ENCODE measurements at regions not wholly inside any gene's neighbourhood (a gene's known extent, or its start where the extent isn't known, plus 50 kb on each side); places are given as distances from the start of the nearest gene placed in this dataset.

- Histone ChIP-seq H3K4me1 (ENCODE audit: control insufficient read depth, insufficient read depth, low read length) (no peaks in the 10 kb centered on the region), H3K4me3 (ENCODE audit: low read depth in 2 of 2, low read length in 2 of 2) (no peak overlapping the region), H3K27me3 (ENCODE audit: control insufficient read depth, insufficient read depth, low read length) (no peaks in the 10 kb centered on the region), H3K9me3 (ENCODE audit: control insufficient read depth, insufficient read depth, low read depth, low read length) (no peaks in the 10 kb centered on the region), H3K27ac (ENCODE audit: low read length) (no peak overlapping the region), H3K36me3 (ENCODE audit: control insufficient read depth, insufficient read depth, low read length) (no peaks in the 10 kb centered on the region)
- ChIA-PET CTCF (no interaction called here), POLR2A (interaction anchor here (0.6 kb wide), 1 partner anchor 603 kb away, joined by 4 read pairs; no protein-coding TSS in a partner anchor)
- BruUV-seq (replicated peaks): no TSS peak
- DNase-seq (ENCODE audit: low read depth, low spot score): peak; percentile 17
- ATAC-seq: peak; percentile 73
- in situ Hi-C loops (cut with HindIII; ENCODE audit: low pct_unique_long_range_greater_than_20kb, low sequenced_read_pairs): no loop called here
- TF ChIP-seq SIN3A (IDR thresholded peaks at IDR 0.05; ENCODE audit: borderline replicate concordance, insufficient read depth, low read depth, low read length) (no peak), CTCF (IDR thresholded peaks at IDR 0.05) (peak; percentile 63), REST (IDR thresholded peaks at IDR 0.05; ENCODE audit: insufficient read depth in 1 of 2, low read depth in 2 of 2, low read length in 1 of 2) (no peak), POLR2AphosphoS5 (IDR thresholded peaks at IDR 0.05; ENCODE audit: low read depth, low read length) (no peak)
- intact Hi-C loops (cut with micrococcal nuclease; ENCODE audit: unreplicated experiment): no loop called here
Measured at GRCh38 chr2:59301466-59302402, 1060.6 kb upstream of the FANCL start.

- TF ChIP-seq TCF7L2 (IDR thresholded peaks at IDR 0.05; ENCODE audit: low read depth, low read length) (no peak), POLR2AphosphoS5 (IDR thresholded peaks at IDR 0.05; ENCODE audit: low read depth, low read length) (no peak), REST (IDR thresholded peaks at IDR 0.05; ENCODE audit: insufficient read depth in 1 of 2, low read depth in 2 of 2, low read length in 1 of 2) (no peak), SIN3A (IDR thresholded peaks at IDR 0.05; ENCODE audit: borderline replicate concordance, insufficient read depth, low read depth, low read length) (no peak), CTCF (IDR thresholded peaks at IDR 0.05) (no peak)
- H3K4me3 ChIP-seq (ENCODE audit: low read depth in 2 of 2, low read length in 2 of 2): no peak overlapping the region
- intact Hi-C loops (cut with micrococcal nuclease; ENCODE audit: unreplicated experiment) (loop anchor here (10.0 kb wide), 1 partner anchor 1257 kb away; the partner anchor contains the start of gene BCL11A), in situ Hi-C loops (cut with HindIII; ENCODE audit: low pct_unique_long_range_greater_than_20kb, low sequenced_read_pairs) (no loop called here)
- H3K36me3 ChIP-seq (ENCODE audit: control insufficient read depth, insufficient read depth, low read length): no peaks in the 10 kb centered on the region
- DNase-seq (ENCODE audit: low read depth, low spot score) (no peak), ATAC-seq (no peak)
- H3K9me3 ChIP-seq (ENCODE audit: control insufficient read depth, insufficient read depth, low read depth, low read length): no peaks in the 10 kb centered on the region
- H3K27ac ChIP-seq (ENCODE audit: low read length): no peak overlapping the region
- POLR2A ChIA-PET: no interaction called here
- H3K4me1 ChIP-seq (ENCODE audit: control insufficient read depth, insufficient read depth, low read length): no peaks in the 10 kb centered on the region
- no TSS peak for BruUV-seq (replicated peaks)
- H3K27me3 ChIP-seq (ENCODE audit: control insufficient read depth, insufficient read depth, low read length): no peaks in the 10 kb centered on the region
- CTCF ChIA-PET: no interaction called here
Measured at GRCh38 chr2:59297816-59298215, 1056.7 kb upstream of the FANCL start.
